Cerebellar cortex (tissue), 1 donor: ENCODE measurements at regions not wholly inside any gene's neighbourhood (a gene's known extent, or its start where the extent isn't known, plus 50 kb on each side); places are given as distances from the start of the nearest gene placed in this dataset.

ENCODE experiments used
- DNase-seq: peaks from one replicate; pipeline ENCODE4 v3.0.0-alpha.2; 2015; ENCODE audit warnings: low spot score

- DNase-seq: no peak
Measured at GRCh38 chr18:38586327-38586726, 1020.7 kb upstream of the CELF4 start.

- no peak for DNase-seq
Measured at GRCh38 chr18:38579764-38580163, 1014.2 kb upstream of the CELF4 start.

GRCh38 chr18:38576916-38577315, 1011.3 kb upstream of the CELF4 start:
- DNase-seq: no peak

GRCh38 chr18:38576349-38576748, 1010.8 kb upstream of the CELF4 start:
- DNase-seq: no peak

- no peak for DNase-seq
Measured at GRCh38 chr18:38575648-38576047, 1010.0 kb upstream of the CELF4 start.

- no peak for DNase-seq
Measured at GRCh38 chr18:38575023-38575422, 1009.4 kb upstream of the CELF4 start.

- DNase-seq: no peak
Measured at GRCh38 chr18:38572554-38573111, 1007.0 kb upstream of the CELF4 start.

GRCh38 chr18:38571651-38572050, 1006.1 kb upstream of the CELF4 start:
- no peak for DNase-seq

GRCh38 chr18:38565513-38565912, 999.9 kb upstream of the CELF4 start:
- DNase-seq: no peak

- no peak for DNase-seq
Measured at GRCh38 chr18:38563396-38563980, 997.9 kb upstream of the CELF4 start.

GRCh38 chr18:38557006-38557405, 991.4 kb upstream of the CELF4 start:
- no peak for DNase-seq

- no peak for DNase-seq
Measured at GRCh38 chr18:38552732-38553321, 987.2 kb upstream of the CELF4 start.

- DNase-seq: peak; percentile 48
Measured at GRCh38 chr18:38551881-38552280, 986.3 kb upstream of the CELF4 start.

GRCh38 chr18:38545071-38545470, 979.5 kb upstream of the CELF4 start:
- peak; percentile 14 for DNase-seq

- DNase-seq: peak; percentile 54
Measured at GRCh38 chr18:38539856-38540255, 974.3 kb upstream of the CELF4 start.

GRCh38 chr18:38539371-38539770, 973.8 kb upstream of the CELF4 start:
- peak; percentile 36 for DNase-seq

GRCh38 chr18:38534073-38534472, 968.5 kb upstream of the CELF4 start:
- DNase-seq: no peak

- no peak for DNase-seq
Measured at GRCh38 chr18:38526922-38527321, 961.3 kb upstream of the CELF4 start.

GRCh38 chr18:38525039-38525438, 959.4 kb upstream of the CELF4 start:
- DNase-seq: no peak

GRCh38 chr18:38520786-38521185, 955.2 kb upstream of the CELF4 start:
- no peak for DNase-seq

GRCh38 chr18:38502539-38502938, 936.9 kb upstream of the CELF4 start:
- DNase-seq: no peak

GRCh38 chr18:38497266-38497665, 931.7 kb upstream of the CELF4 start:
- DNase-seq: no peak

GRCh38 chr18:38496222-38496793, 930.7 kb upstream of the CELF4 start:
- DNase-seq: no peak

GRCh38 chr18:38494065-38494464, 928.5 kb upstream of the CELF4 start:
- DNase-seq: peak; percentile 47
